Uterus (tissue), 3 donors: ENCODE measurements at regions not wholly inside any gene's neighbourhood (a gene's known extent, or its start where the extent isn't known, plus 50 kb on each side); places are given as distances from the start of the nearest gene placed in this dataset.

Experiments used
- DNase-seq, 2 donors: peaks; one replicate each; pipeline ENCODE4 v3.0.0-alpha.2; 2019 to 2020
- H3K27ac ChIP-seq, 2 donors: fragments of 200-600 bp; sonication (generic); 1 replicate in 1 of 2; 2 replicates in 1 of 2; pipeline ENCODE4 v1.5.1; 2016 to 2018
- H3K27me3 ChIP-seq, 2 donors: fragments of 200-600 bp; sonication (generic); one replicate each; pipeline ENCODE4 v1.5.1; 2018 to 2019; ENCODE audit warnings: control low read depth in 1 of 2
- H3K36me3 ChIP-seq, 2 donors: fragments of 200-600 bp; sonication (generic); one replicate each; pipeline ENCODE4 v1.5.1; 2019; ENCODE audit warnings: control low read depth in 1 of 2
- H3K4me1 ChIP-seq, 2 donors: fragments of 200-600 bp; sonication (generic); one replicate each; pipeline ENCODE4 v1.5.1; 2018 to 2019; ENCODE audit warnings: control low read depth in 1 of 2
- H3K4me3 ChIP-seq, 2 donors: fragments of 200-600 bp; sonication (generic); 1 replicate in 1 of 2; 2 replicates in 1 of 2; pipeline ENCODE4 v1.5.1; 2018 to 2019; ENCODE audit warnings: mild to moderate bottlenecking in 1 of 2
- H3K9me3 ChIP-seq, 2 donors: fragments of 200-600 bp; sonication (generic); one replicate each; pipeline ENCODE4 v1.5.1; 2019; ENCODE audit warnings: control low read depth in 1 of 2
- CTCF ChIP-seq, 4 experiments: fragments of 200-600 bp in 2 of 4; fragments of 450-650 bp in 2 of 4; sonication (generic) in 2 of 4; IDR thresholded peaks; one replicate each; pipeline ENCODE4 v1.5.1; 2016 to 2019; ENCODE audit warnings: antibody characterized with exemption in 4 of 4, mild to moderate bottlenecking in 2 of 4, moderate library complexity in 1 of 4
- POLR2A ChIP-seq, 2 donors: fragments of 450-650 bp; IDR thresholded peaks; one replicate each; pipeline ENCODE4 v1.6.1; 2016; ENCODE audit warnings: antibody characterized with exemption in 2 of 2, mild to moderate bottlenecking in 1 of 2, moderate library complexity in 1 of 2
- intact Hi-C: fragments of 100-400 bp; cut with DNase I; formaldehyde crosslinking; loops from one replicate; pipeline ENCODE4 v1.15.1; 2023; ENCODE audit warnings: low total_unique reads
- donor health status: DM: yes; HTN: yes; CAD: no.

GRCh38 chr10:88091490-88092061 lies 228.2 kb downstream of the PTEN start:
- no peak for TF ChIP-seq POLR2A (IDR thresholded peaks at IDR 0.05)
- TF ChIP-seq CTCF (IDR thresholded peaks at IDR 0.05) = no peak
- Histone ChIP-seq H3K36me3 (no peaks in the 10 kb centered on the region), H3K4me1 (no peaks in the 10 kb centered on the region), H3K27me3 (no peaks in the 10 kb centered on the region), H3K9me3 (no peaks in the 10 kb centered on the region), H3K27ac (no peak overlapping the region), H3K4me3 (no peak overlapping the region)
- DNase-seq = no peak
- intact Hi-C loops = no loop called here

- no peak for TF ChIP-seq POLR2A (IDR thresholded peaks at IDR 0.05)
- no peak for TF ChIP-seq CTCF (IDR thresholded peaks at IDR 0.05)
These were observed 228.8 kb downstream of the PTEN start for GRCh38 chr10:88092265-88092664.

GRCh38 chr10:88092973-88093372 lies 229.5 kb downstream of the PTEN start:
- TF ChIP-seq POLR2A (IDR thresholded peaks at IDR 0.05) (no peak), CTCF (IDR thresholded peaks at IDR 0.05) (no peak)
- H3K4me1 ChIP-seq = no peaks in the 10 kb centered on the region
- intact Hi-C loops = no loop called here
- H3K36me3 ChIP-seq = no peaks in the 10 kb centered on the region
- H3K27me3 ChIP-seq = no peaks in the 10 kb centered on the region
- H3K4me3 ChIP-seq = no peak overlapping the region
- no peak for DNase-seq
- no peak overlapping the region for H3K27ac ChIP-seq
- H3K9me3 ChIP-seq = no peaks in the 10 kb centered on the region

More at GRCh38 chr10:88092265-88092664, 228.8 kb downstream of the PTEN start:
- no peaks in the 10 kb centered on the region for H3K36me3 ChIP-seq
- no peaks in the 10 kb centered on the region for H3K9me3 ChIP-seq
- H3K4me3 ChIP-seq = no peak overlapping the region
- DNase-seq = no peak
- no peaks in the 10 kb centered on the region for H3K27me3 ChIP-seq
- intact Hi-C loops = no loop called here
- H3K27ac ChIP-seq = no peak overlapping the region
- H3K4me1 ChIP-seq = no peaks in the 10 kb centered on the region

- Histone ChIP-seq H3K27me3 (no peaks in the 10 kb centered on the region), H3K27ac (no peak overlapping the region), H3K4me3 (no peak overlapping the region), H3K36me3 (no peaks in the 10 kb centered on the region), H3K4me1 (no peaks in the 10 kb centered on the region), H3K9me3 (no peaks in the 10 kb centered on the region)
- intact Hi-C loops = no loop called here
- TF ChIP-seq POLR2A (IDR thresholded peaks at IDR 0.05) (no peak), CTCF (IDR thresholded peaks at IDR 0.05) (no peak)
- DNase-seq = no peak
These were observed 231.4 kb downstream of the PTEN start for GRCh38 chr10:88094795-88095194.

GRCh38 chr10:88095223-88095721 lies 231.8 kb downstream of the PTEN start:
- TF ChIP-seq CTCF (IDR thresholded peaks at IDR 0.05) = no peak
- TF ChIP-seq POLR2A (IDR thresholded peaks at IDR 0.05) = no peak
- Histone ChIP-seq H3K27me3 (no peaks in the 10 kb centered on the region), H3K4me1 (no peaks in the 10 kb centered on the region), H3K9me3 (no peaks in the 10 kb centered on the region), H3K36me3 (no peaks in the 10 kb centered on the region), H3K4me3 (no peak overlapping the region), H3K27ac (no peak overlapping the region)
- DNase-seq = no peak
- intact Hi-C loops = no loop called here
